SK-N-SH treated with all-trans-retinoic acid at 6 μM for 48 hours (cell line): ENCODE measurements at regions not wholly inside any gene's neighbourhood (a gene's known extent, or its start where the extent isn't known, plus 50 kb on each side); places are given as distances from the start of the nearest gene placed in this dataset.

Experiments used
- ARNTL ChIP-seq: fragments of 450-650 bp; formaldehyde crosslinking; IDR thresholded peaks from 2 replicates; pipeline ENCODE4 v1.5.0; 2020; ENCODE audit warnings: low read depth, mild to moderate bottlenecking, moderate library complexity, borderline replicate concordance
- ESRRG ChIP-seq: fragments of 250-450 bp; sonication (Bioruptor Pico); IDR thresholded peaks from 2 replicates; pipeline ENCODE4 v1.6.1; 2021; ENCODE audit warnings: mild to moderate bottlenecking
- OSR1 ChIP-seq: fragments of 250-450 bp; sonication (Bioruptor Pico); IDR thresholded peaks from 2 replicates; pipeline ENCODE4 v1.8.0; 2022; ENCODE audit warnings: moderate library complexity, mild to moderate bottlenecking, inconsistent platforms
- RARB ChIP-seq: fragments of 250-450 bp; sonication (Bioruptor Pico); IDR thresholded peaks from 2 replicates; pipeline ENCODE4 v1.8.0; 2021; ENCODE audit warnings: mild to moderate bottlenecking, moderate library complexity
- TOX ChIP-seq: fragments of 250-450 bp; sonication (Bioruptor Pico); IDR thresholded peaks from 2 replicates; pipeline ENCODE4 v1.8.0; 2021; ENCODE audit warnings: mild to moderate bottlenecking, moderate library complexity, borderline replicate concordance
- ZFP3 ChIP-seq: fragments of 250-450 bp; sonication (Bioruptor Pico); IDR thresholded peaks from 2 replicates; pipeline ENCODE4 v1.5.0; 2020; ENCODE audit warnings: mild to moderate bottlenecking, moderate library complexity
- ZFP30 ChIP-seq: fragments of 450-650 bp; formaldehyde crosslinking; IDR thresholded peaks from 2 replicates; pipeline ENCODE4 v1.5.0; 2022; ENCODE audit warnings: mild to moderate bottlenecking, moderate library complexity
- ZNF70 ChIP-seq: fragments of 450-650 bp; formaldehyde crosslinking; IDR thresholded peaks from 2 replicates; pipeline ENCODE4 v1.5.0; 2020; ENCODE audit warnings: mild to moderate bottlenecking, moderate library complexity
- TF ChIP-seq, protein P1 (sequence below): fragments of 250-450 bp; sonication (Bioruptor Pico); IDR thresholded peaks from 2 replicates; pipeline ENCODE4 v1.5.1; 2020; ENCODE audit warnings: low read depth, mild to moderate bottlenecking, moderate library complexity
- TF ChIP-seq, protein P2 (sequence below): fragments of 250-450 bp; sonication (Bioruptor Pico); IDR thresholded peaks from 2 replicates; pipeline ENCODE4 v1.5.1; 2021; ENCODE audit warnings: mild to moderate bottlenecking, moderate library complexity

DNA sequence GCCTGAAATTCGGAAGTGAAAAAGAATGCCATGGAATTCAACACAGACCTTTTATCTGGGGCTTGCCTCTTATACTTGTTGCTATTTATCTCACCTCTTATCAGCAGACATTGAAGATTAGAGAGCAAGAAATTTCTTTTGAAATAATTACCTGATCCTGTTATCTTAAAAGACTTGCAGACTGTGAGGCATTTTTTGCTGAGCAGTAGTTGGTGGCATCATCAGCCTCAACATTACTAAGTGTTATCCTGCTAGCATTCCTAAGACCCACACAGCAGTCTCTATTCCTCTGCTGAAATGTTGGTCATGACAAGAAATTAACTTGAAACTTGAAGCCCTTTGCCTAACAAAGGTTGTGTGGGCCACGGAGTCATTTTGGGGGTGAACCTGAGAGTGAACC lies 186.5 kb downstream of the TRIB2 start:
- TF ChIP-seq, protein P1, sequence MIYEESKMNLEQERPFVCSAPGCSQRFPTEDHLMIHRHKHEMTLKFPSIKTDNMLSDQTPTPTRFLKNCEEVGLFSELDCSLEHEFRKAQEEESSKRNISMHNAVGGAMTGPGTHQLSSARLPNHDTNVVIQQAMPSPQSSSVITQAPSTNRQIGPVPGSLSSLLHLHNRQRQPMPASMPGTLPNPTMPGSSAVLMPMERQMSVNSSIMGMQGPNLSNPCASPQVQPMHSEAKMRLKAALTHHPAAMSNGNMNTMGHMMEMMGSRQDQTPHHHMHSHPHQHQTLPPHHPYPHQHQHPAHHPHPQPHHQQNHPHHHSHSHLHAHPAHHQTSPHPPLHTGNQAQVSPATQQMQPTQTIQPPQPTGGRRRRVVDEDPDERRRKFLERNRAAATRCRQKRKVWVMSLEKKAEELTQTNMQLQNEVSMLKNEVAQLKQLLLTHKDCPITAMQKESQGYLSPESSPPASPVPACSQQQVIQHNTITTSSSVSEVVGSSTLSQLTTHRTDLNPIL, result no peak
- TF ChIP-seq OSR1 (CRISPR knock-in tag) (no peak), RARB (CRISPR knock-in tag) (no peak), ARNTL (no peak), ZFP30 (CRISPR knock-in tag) (no peak), TOX (no peak), ESRRG (CRISPR knock-in tag) (no peak), ZFP3 (CRISPR knock-in tag) (no peak), ZNF70 (CRISPR knock-in tag) (no peak)
- TF ChIP-seq, protein P2, sequence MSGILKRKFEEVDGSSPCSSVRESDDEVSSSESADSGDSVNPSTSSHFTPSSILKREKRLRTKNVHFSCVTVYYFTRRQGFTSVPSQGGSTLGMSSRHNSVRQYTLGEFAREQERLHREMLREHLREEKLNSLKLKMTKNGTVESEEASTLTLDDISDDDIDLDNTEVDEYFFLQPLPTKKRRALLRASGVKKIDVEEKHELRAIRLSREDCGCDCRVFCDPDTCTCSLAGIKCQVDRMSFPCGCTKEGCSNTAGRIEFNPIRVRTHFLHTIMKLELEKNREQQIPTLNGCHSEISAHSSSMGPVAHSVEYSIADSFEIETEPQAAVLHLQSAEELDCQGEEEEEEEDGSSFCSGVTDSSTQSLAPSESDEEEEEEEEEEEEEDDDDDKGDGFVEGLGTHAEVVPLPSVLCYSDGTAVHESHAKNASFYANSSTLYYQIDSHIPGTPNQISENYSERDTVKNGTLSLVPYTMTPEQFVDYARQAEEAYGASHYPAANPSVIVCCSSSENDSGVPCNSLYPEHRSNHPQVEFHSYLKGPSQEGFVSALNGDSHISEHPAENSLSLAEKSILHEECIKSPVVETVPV (CRISPR knock-in tag), result no peak
